ENCODE measurements at regions not wholly inside any gene's neighbourhood (a gene's known extent, or its start where the extent isn't known, plus 50 kb on each side); places are given as distances from the start of the nearest gene placed in this dataset.
A peak's percentile ranks its signal among the peaks of the same experiment; 100 is the strongest.

- H3K4me1 ChIP-seq (ENCODE audit: control insufficient read depth, insufficient read depth, low read length), result no peaks in the 10 kb centered on the region
- no peak overlapping the region for H3K27ac ChIP-seq (ENCODE audit: low read length)
- no peaks in the 10 kb centered on the region for H3K27me3 ChIP-seq (ENCODE audit: control insufficient read depth, insufficient read depth, low read length)
- no peak for DNase-seq
- H3K9me3 ChIP-seq (ENCODE audit: control insufficient read depth, low read depth, low read length), result no peaks in the 10 kb centered on the region
- no peak overlapping the region for H3K4me3 ChIP-seq (ENCODE audit: low read length)
- WGBS (ENCODE audit: insufficient coverage, low lambda C conversion rate), result 80% methylated on average over 1 of the region's 3 CpGs
- H3K36me3 ChIP-seq (ENCODE audit: control insufficient read depth, insufficient read depth, low read length), result no peaks in the 10 kb centered on the region
Measured at GRCh38 chr7:156080596-156080995, 268.3 kb upstream of the SHH start.

- no CpG with 5 or more reads among the region's 11 CpGs for WGBS (ENCODE audit: insufficient coverage, low lambda C conversion rate)
- Histone ChIP-seq H3K9me3 (ENCODE audit: control insufficient read depth, low read depth, low read length) (no peaks in the 10 kb centered on the region), H3K4me3 (ENCODE audit: low read length) (no peak overlapping the region), H3K36me3 (ENCODE audit: control insufficient read depth, insufficient read depth, low read length) (no peaks in the 10 kb centered on the region), H3K27me3 (ENCODE audit: control insufficient read depth, insufficient read depth, low read length) (no peaks in the 10 kb centered on the region), H3K27ac (ENCODE audit: low read length) (no peak overlapping the region), H3K4me1 (ENCODE audit: control insufficient read depth, insufficient read depth, low read length) (no peaks in the 10 kb centered on the region)
- DNase-seq, result no peak
Measured at GRCh38 chr7:156080046-156080445, 267.8 kb upstream of the SHH start.

GRCh38 chr7:156079156-156079555, 266.9 kb upstream of the SHH start:
- Histone ChIP-seq H3K27me3 (ENCODE audit: control insufficient read depth, insufficient read depth, low read length) (no peaks in the 10 kb centered on the region), H3K9me3 (ENCODE audit: control insufficient read depth, low read depth, low read length) (no peaks in the 10 kb centered on the region), H3K36me3 (ENCODE audit: control insufficient read depth, insufficient read depth, low read length) (no peaks in the 10 kb centered on the region), H3K4me3 (ENCODE audit: low read length) (no peak overlapping the region), H3K4me1 (ENCODE audit: control insufficient read depth, insufficient read depth, low read length) (no peaks in the 10 kb centered on the region), H3K27ac (ENCODE audit: low read length) (no peak overlapping the region)
- DNase-seq, result no peak
- WGBS (ENCODE audit: insufficient coverage, low lambda C conversion rate), result 90% methylated on average over 2 of the region's 15 CpGs

GRCh38 chr7:156074982-156075615, 262.8 kb upstream of the SHH start:
- Histone ChIP-seq H3K9me3 (ENCODE audit: control insufficient read depth, low read depth, low read length) (no peaks in the 10 kb centered on the region), H3K4me3 (ENCODE audit: low read length) (no peak overlapping the region), H3K4me1 (ENCODE audit: control insufficient read depth, insufficient read depth, low read length) (no peaks in the 10 kb centered on the region), H3K27me3 (ENCODE audit: control insufficient read depth, insufficient read depth, low read length) (no peaks in the 10 kb centered on the region), H3K27ac (ENCODE audit: low read length) (no peak overlapping the region), H3K36me3 (ENCODE audit: control insufficient read depth, insufficient read depth, low read length) (no peaks in the 10 kb centered on the region)
- WGBS (ENCODE audit: insufficient coverage, low lambda C conversion rate), result no CpG with 5 or more reads among the region's 28 CpGs
- DNase-seq, result no peak

- no peak for DNase-seq
Measured at GRCh38 chr7:156074084-156074483, 261.8 kb upstream of the SHH start.

GRCh38 chr7:156073366-156074052, 261.2 kb upstream of the SHH start:
- Histone ChIP-seq H3K9me3 (ENCODE audit: control insufficient read depth, low read depth, low read length) (no peaks in the 10 kb centered on the region), H3K4me1 (ENCODE audit: control insufficient read depth, insufficient read depth, low read length) (no peaks in the 10 kb centered on the region), H3K27me3 (ENCODE audit: control insufficient read depth, insufficient read depth, low read length) (no peaks in the 10 kb centered on the region), H3K4me3 (ENCODE audit: low read length) (no peak overlapping the region), H3K27ac (ENCODE audit: low read length) (no peak overlapping the region), H3K36me3 (ENCODE audit: control insufficient read depth, insufficient read depth, low read length) (no peaks in the 10 kb centered on the region)
- 85% methylated on average over 4 of the region's 13 CpGs for WGBS (ENCODE audit: insufficient coverage, low lambda C conversion rate)
- no peak for DNase-seq

More at GRCh38 chr7:156074084-156074483, 261.8 kb upstream of the SHH start:
- H3K27me3 ChIP-seq (ENCODE audit: control insufficient read depth, insufficient read depth, low read length), result no peaks in the 10 kb centered on the region
- no peak overlapping the region for H3K4me3 ChIP-seq (ENCODE audit: low read length)
- H3K9me3 ChIP-seq (ENCODE audit: control insufficient read depth, low read depth, low read length), result no peaks in the 10 kb centered on the region
- no peaks in the 10 kb centered on the region for H3K4me1 ChIP-seq (ENCODE audit: control insufficient read depth, insufficient read depth, low read length)
- H3K27ac ChIP-seq (ENCODE audit: low read length), result no peak overlapping the region
- H3K36me3 ChIP-seq (ENCODE audit: control insufficient read depth, insufficient read depth, low read length), result no peaks in the 10 kb centered on the region
- WGBS (ENCODE audit: insufficient coverage, low lambda C conversion rate), result no CpG with 5 or more reads among the region's 11 CpGs

GRCh38 chr7:156071612-156072011, 259.3 kb upstream of the SHH start:
- H3K27ac ChIP-seq (ENCODE audit: low read length), result no peak overlapping the region
- no peak overlapping the region for H3K4me3 ChIP-seq (ENCODE audit: low read length)
- WGBS (ENCODE audit: insufficient coverage, low lambda C conversion rate), result no CpG with 5 or more reads among the region's 13 CpGs

GRCh38 chr7:156069891-156070290, 257.6 kb upstream of the SHH start:
- Histone ChIP-seq H3K36me3 (ENCODE audit: control insufficient read depth, insufficient read depth, low read length) (no peaks in the 10 kb centered on the region), H3K4me1 (ENCODE audit: control insufficient read depth, insufficient read depth, low read length) (peaks cover 7% of the 10 kb centered on the region), H3K27me3 (ENCODE audit: control insufficient read depth, insufficient read depth, low read length) (no peaks in the 10 kb centered on the region), H3K4me3 (ENCODE audit: low read length) (no peak overlapping the region), H3K27ac (ENCODE audit: low read length) (no peak overlapping the region), H3K9me3 (ENCODE audit: control insufficient read depth, low read depth, low read length) (no peaks in the 10 kb centered on the region)
- peak; percentile 21 to 51 for DNase-seq
- WGBS (ENCODE audit: insufficient coverage, low lambda C conversion rate), result no CpG with 5 or more reads among the region's 4 CpGs

More at GRCh38 chr7:156071612-156072011, 259.3 kb upstream of the SHH start:
- Histone ChIP-seq H3K27me3 (ENCODE audit: control insufficient read depth, insufficient read depth, low read length) (no peaks in the 10 kb centered on the region), H3K9me3 (ENCODE audit: control insufficient read depth, low read depth, low read length) (no peaks in the 10 kb centered on the region), H3K4me1 (ENCODE audit: control insufficient read depth, insufficient read depth, low read length) (no peaks in the 10 kb centered on the region), H3K36me3 (ENCODE audit: control insufficient read depth, insufficient read depth, low read length) (no peaks in the 10 kb centered on the region)
- DNase-seq, result no peak

GRCh38 chr7:156067156-156067555, 254.9 kb upstream of the SHH start:
- Histone ChIP-seq H3K4me1 (ENCODE audit: control insufficient read depth, insufficient read depth, low read length) (peaks cover 12% of the 10 kb centered on the region), H3K27ac (ENCODE audit: low read length) (no peak overlapping the region), H3K36me3 (ENCODE audit: control insufficient read depth, insufficient read depth, low read length) (no peaks in the 10 kb centered on the region), H3K4me3 (ENCODE audit: low read length) (no peak overlapping the region), H3K9me3 (ENCODE audit: control insufficient read depth, low read depth, low read length) (no peaks in the 10 kb centered on the region), H3K27me3 (ENCODE audit: control insufficient read depth, insufficient read depth, low read length) (no peaks in the 10 kb centered on the region)
- 100% methylated on average over 1 of the region's 10 CpGs for WGBS (ENCODE audit: insufficient coverage, low lambda C conversion rate)
- no peak for DNase-seq

- no peak for DNase-seq
- peaks cover 12% of the 10 kb centered on the region for H3K4me1 ChIP-seq (ENCODE audit: control insufficient read depth, insufficient read depth, low read length)
- no peak overlapping the region for H3K27ac ChIP-seq (ENCODE audit: low read length)
- no peaks in the 10 kb centered on the region for H3K9me3 ChIP-seq (ENCODE audit: control insufficient read depth, low read depth, low read length)
- H3K36me3 ChIP-seq (ENCODE audit: control insufficient read depth, insufficient read depth, low read length), result no peaks in the 10 kb centered on the region
- H3K27me3 ChIP-seq (ENCODE audit: control insufficient read depth, insufficient read depth, low read length), result no peaks in the 10 kb centered on the region
- H3K4me3 ChIP-seq (ENCODE audit: low read length), result no peak overlapping the region
- no CpG with 5 or more reads among the region's 3 CpGs for WGBS (ENCODE audit: insufficient coverage, low lambda C conversion rate)
Measured at GRCh38 chr7:156065400-156065799, 253.1 kb upstream of the SHH start.

- WGBS (ENCODE audit: insufficient coverage, low lambda C conversion rate), result 0% methylated on average over 1 of the region's 4 CpGs
- H3K27ac ChIP-seq (ENCODE audit: low read length), result no peak overlapping the region
- peak in 1 of 2 donors; percentile 53 for DNase-seq
- H3K36me3 ChIP-seq (ENCODE audit: control insufficient read depth, insufficient read depth, low read length), result no peaks in the 10 kb centered on the region
- H3K27me3 ChIP-seq (ENCODE audit: control insufficient read depth, insufficient read depth, low read length), result no peaks in the 10 kb centered on the region
- no peaks in the 10 kb centered on the region for H3K9me3 ChIP-seq (ENCODE audit: control insufficient read depth, low read depth, low read length)
- H3K4me3 ChIP-seq (ENCODE audit: low read length), result no peak overlapping the region
- peaks cover 12% of the 10 kb centered on the region for H3K4me1 ChIP-seq (ENCODE audit: control insufficient read depth, insufficient read depth, low read length)
Measured at GRCh38 chr7:156064971-156065386, 252.7 kb upstream of the SHH start.
